Subcutaneous abdominal adipose tissue (tissue), 5 donors: ENCODE measurements at regions not wholly inside any gene's neighbourhood (a gene's known extent, or its start where the extent isn't known, plus 50 kb on each side); places are given as distances from the start of the nearest gene placed in this dataset.

Source experiments
- H3K27ac ChIP-seq: one replicate; pipeline ENCODE4 v1.7.0; 2013; ENCODE audit warnings: low read depth, mild to moderate bottlenecking, inconsistent platforms, low read length, moderate library complexity
- H3K27me3 ChIP-seq, 5 donors: one replicate each; pipeline ENCODE4 v1.7.0; 2013; ENCODE audit warnings: low read length in 5 of 5, inconsistent platforms in 1 of 5; ENCODE audit not compliant: control insufficient read depth in 5 of 5, insufficient read depth in 4 of 5
- H3K36me3 ChIP-seq, 5 donors: one replicate each; pipeline ENCODE4 v1.7.0; 2013; ENCODE audit warnings: low read length in 5 of 5; ENCODE audit not compliant: control insufficient read depth in 5 of 5, insufficient read depth in 5 of 5
- H3K4me1 ChIP-seq, 5 donors: one replicate each; pipeline ENCODE4 v1.7.0; 2013; ENCODE audit warnings: low read length in 5 of 5, mild to moderate bottlenecking in 3 of 5, moderate library complexity in 1 of 5; ENCODE audit not compliant: control insufficient read depth in 5 of 5, insufficient read depth in 5 of 5
- H3K4me3 ChIP-seq, 5 donors: one replicate each; pipeline ENCODE4 v1.7.0; 2013; ENCODE audit warnings: low read length in 5 of 5, low read depth in 1 of 5
- H3K9ac ChIP-seq, 5 donors: one replicate each; pipeline ENCODE4 v1.7.0; 2013; ENCODE audit warnings: low read length in 5 of 5, mild to moderate bottlenecking in 4 of 5, moderate library complexity in 3 of 5
- H3K9me3 ChIP-seq, 5 donors: one replicate each; pipeline ENCODE4 v1.7.0; 2013; ENCODE audit warnings: low read length in 5 of 5; ENCODE audit not compliant: control insufficient read depth in 5 of 5
- donor health status: healthy.
- donor health status: healthy.
- donor health status: healthy.
- donor health status: healthy.
- donor health status: healthy.

DNA sequence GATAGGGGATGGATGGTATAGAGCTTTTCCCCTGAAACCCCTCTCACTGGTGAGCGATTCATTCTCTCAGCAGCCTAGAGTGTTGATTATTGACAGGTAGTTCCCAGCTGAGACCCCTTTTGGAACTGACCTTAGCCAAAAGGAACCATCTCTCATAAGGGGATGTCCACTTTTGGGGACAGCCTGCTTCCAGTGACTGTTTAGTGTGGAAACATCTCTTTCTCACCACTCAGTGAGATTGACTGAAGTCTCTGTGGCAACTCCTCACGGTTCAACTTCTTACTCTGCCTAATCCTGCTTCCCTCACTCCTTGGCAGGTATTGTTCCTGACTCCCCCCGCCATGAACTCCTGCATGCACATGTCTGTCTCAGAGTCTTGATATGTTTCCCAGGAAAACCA lies 529.2 kb upstream of the ATP2B1 start:
- no peak overlapping the region for H3K27ac ChIP-seq
- H3K9ac ChIP-seq: no peak overlapping the region
- H3K4me3 ChIP-seq: no peak overlapping the region
- no peaks in the 10 kb centered on the region for H3K36me3 ChIP-seq
- no peaks in the 10 kb centered on the region for H3K27me3 ChIP-seq
- H3K9me3 ChIP-seq: no peaks in the 10 kb centered on the region
- H3K4me1 ChIP-seq: no peaks in the 10 kb centered on the region

DNA sequence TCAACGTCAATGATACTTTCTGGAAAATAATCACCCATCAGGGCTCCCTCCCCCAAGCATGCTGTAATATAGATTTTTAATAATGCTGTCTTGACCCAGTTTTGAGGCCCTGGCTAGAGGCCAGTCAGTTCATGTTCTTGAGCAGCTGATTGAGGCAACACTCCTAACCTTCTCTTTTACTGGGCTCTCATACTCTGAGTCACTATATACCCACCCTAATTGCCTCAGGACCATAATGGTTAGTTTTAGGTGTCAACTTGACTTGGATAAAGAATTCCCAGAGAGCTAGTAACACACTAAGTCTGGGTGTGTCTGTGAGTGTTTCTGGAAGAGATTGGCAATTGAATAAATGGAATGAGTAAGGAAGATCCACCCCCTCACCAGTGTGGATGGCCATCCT lies 527.0 kb upstream of the ATP2B1 start:
- Histone ChIP-seq H3K27ac (no peak overlapping the region), H3K9ac (no peak overlapping the region), H3K9me3 (no peaks in the 10 kb centered on the region), H3K4me1 (no peaks in the 10 kb centered on the region), H3K4me3 (no peak overlapping the region), H3K27me3 (no peaks in the 10 kb centered on the region), H3K36me3 (no peaks in the 10 kb centered on the region)

DNA sequence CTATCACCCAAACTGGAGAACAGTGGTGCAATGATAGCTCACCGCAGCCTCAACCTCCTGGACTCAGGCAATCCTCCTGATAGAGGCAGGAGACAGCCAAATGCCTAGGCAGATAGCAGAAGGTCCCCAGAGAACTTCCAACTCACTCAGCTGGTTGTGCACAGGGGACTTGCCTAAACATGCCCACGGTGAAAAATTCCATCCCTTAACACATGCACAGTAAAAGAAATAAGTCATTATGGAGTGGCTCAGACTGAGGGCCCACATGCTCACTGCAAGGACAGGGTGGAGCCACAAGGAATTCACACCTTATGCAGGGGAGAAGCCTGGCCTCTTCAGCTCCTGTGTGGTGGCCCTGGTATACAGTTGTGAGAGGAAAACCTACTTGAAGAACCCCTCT lies 525.8 kb upstream of the ATP2B1 start:
- H3K4me3 ChIP-seq: no peak overlapping the region
- H3K36me3 ChIP-seq: no peaks in the 10 kb centered on the region
- H3K9me3 ChIP-seq: no peaks in the 10 kb centered on the region
- H3K27ac ChIP-seq: no peak overlapping the region
- H3K4me1 ChIP-seq: no peaks in the 10 kb centered on the region
- no peak overlapping the region for H3K9ac ChIP-seq
- H3K27me3 ChIP-seq: no peaks in the 10 kb centered on the region

DNA sequence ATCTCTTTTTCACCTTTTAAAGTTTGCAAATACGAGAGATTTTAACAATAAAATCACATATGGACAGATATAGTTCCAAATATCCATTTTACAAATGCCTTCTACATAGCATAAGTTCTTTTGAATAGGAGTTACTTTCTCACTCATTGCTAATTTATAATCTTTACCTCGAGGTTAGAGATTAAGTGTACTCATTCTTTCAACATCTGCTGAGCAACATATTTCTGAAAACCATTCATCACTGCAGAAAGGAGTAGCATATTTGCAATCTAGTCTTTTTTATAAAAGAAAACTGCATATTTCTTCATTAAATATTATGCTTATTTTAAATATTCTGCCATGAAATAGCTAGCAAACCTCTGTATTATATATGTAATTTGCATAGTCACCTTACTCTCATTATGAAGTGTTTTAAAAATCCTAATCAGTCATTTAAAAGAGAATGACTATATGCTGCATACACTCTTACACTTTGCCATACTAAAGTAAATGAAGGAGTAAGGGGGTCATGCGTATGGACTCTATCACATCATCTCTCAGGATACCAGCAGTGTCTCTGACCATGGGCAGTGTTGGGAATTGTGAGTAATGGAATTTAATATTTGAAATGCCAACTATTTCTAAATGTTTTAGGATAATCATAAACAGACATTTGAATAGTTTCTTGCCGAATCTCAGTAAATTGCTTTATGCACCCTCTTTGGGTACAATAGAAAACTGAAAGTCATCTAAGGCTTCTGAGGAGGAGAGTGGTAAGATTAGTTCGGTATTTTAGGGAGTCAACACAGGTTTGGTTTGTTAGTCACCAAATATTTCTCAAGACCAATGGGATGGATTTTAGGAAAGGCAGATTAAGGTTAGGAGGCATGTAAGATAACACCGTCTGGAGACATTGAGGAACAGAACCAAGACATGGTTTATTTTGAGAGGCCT lies 524.8 kb upstream of the ATP2B1 start:
- Histone ChIP-seq H3K27ac (no peak overlapping the region), H3K4me3 (no peak overlapping the region)

DNA sequence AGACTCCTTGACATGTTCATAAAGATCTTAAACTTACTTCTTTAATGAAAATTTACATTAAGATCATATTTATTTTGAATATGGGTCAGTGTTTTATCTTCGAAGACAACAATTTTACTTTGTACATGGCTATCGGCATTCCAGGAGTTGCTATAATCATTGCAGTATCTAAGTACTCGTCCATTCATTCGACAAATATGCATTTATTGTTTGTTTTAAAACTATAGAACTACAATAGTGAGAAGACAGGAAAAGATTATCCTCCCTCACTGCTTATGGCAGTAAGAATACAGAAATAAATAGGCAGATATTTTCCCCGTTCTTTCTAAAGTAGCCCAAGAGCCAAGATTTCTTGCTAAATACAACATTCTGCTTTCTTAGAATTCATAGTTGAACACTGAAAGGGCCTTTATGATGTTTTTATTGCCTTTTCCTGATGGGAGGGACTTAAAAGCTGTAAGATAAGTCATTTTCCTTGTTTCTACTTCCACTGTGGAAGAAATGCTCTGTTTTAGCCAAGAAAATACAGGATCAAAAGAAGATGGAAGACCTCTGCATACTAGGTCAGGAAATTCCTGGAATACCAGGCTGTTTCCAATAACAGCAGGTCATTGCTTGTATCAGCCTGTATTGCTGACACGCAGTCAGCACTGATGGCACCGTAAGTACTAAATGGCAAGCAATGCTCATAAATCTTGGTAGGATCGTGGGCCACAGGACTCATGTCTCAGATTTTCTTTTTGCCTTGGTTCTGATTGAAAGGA lies 521.0 kb upstream of the ATP2B1 start:
- H3K4me1 ChIP-seq: no peaks in the 10 kb centered on the region
- no peak overlapping the region for H3K27ac ChIP-seq
- no peaks in the 10 kb centered on the region for H3K9me3 ChIP-seq
- no peak overlapping the region for H3K9ac ChIP-seq
- H3K27me3 ChIP-seq: no peaks in the 10 kb centered on the region
- H3K36me3 ChIP-seq: no peaks in the 10 kb centered on the region
- no peak overlapping the region for H3K4me3 ChIP-seq

More for the DNA sequence above, 524.8 kb upstream of the ATP2B1 start:
- no peaks in the 10 kb centered on the region for H3K36me3 ChIP-seq
- H3K27me3 ChIP-seq: no peaks in the 10 kb centered on the region
- no peaks in the 10 kb centered on the region for H3K4me1 ChIP-seq
- H3K9me3 ChIP-seq: no peaks in the 10 kb centered on the region
- H3K9ac ChIP-seq: no peak overlapping the region

DNA sequence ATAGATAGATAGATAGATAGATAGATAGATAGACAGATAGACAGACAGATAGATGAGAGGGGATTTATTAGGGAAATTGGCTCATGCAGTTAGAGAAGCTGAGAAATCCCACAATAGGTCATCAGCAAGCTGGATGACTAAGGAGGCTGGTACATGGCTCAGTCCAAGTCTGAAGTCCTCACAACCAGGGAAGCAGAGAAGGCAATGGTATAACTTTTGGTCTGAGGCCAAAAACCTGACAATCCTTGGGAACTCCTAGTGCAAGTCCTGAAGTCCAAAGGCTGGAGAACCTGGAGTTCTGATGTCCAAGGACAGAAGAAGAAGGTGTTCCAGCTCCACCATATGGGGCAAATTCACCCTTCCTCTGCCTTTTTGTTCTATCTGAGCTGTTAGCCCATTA lies 517.6 kb upstream of the ATP2B1 start:
- Histone ChIP-seq H3K9me3 (no peaks in the 10 kb centered on the region), H3K4me1 (no peaks in the 10 kb centered on the region), H3K36me3 (no peaks in the 10 kb centered on the region), H3K9ac (no peak overlapping the region), H3K27ac (no peak overlapping the region), H3K27me3 (no peaks in the 10 kb centered on the region), H3K4me3 (no peak overlapping the region)

DNA sequence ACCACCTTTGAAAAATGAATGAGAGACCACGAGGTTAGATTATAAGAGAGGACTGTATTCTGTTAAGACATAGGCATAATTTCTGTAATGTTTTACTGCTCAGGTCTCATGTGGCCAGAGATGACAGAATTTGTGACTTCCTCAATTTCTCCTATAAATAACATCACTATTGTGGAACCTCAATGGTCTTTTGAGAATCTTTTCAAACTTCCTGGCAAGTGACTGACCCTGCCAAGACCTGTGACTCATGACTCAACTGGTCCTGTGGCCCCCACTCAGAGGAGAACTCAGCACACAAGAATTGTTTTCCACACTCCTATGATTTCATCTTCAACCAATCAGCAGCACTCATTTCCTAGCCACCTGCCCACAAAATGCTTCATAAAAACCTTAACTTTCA lies 508.2 kb upstream of the ATP2B1 start:
- no peak overlapping the region for H3K27ac ChIP-seq
- H3K4me1 ChIP-seq: peaks cover 0 to 7% (median 0%) of the 10 kb centered on the region in 5 donors
- no peaks in the 10 kb centered on the region for H3K9me3 ChIP-seq
- no peaks in the 10 kb centered on the region for H3K36me3 ChIP-seq
- no peak overlapping the region for H3K4me3 ChIP-seq
- H3K9ac ChIP-seq: no peak overlapping the region
- no peaks in the 10 kb centered on the region for H3K27me3 ChIP-seq

DNA sequence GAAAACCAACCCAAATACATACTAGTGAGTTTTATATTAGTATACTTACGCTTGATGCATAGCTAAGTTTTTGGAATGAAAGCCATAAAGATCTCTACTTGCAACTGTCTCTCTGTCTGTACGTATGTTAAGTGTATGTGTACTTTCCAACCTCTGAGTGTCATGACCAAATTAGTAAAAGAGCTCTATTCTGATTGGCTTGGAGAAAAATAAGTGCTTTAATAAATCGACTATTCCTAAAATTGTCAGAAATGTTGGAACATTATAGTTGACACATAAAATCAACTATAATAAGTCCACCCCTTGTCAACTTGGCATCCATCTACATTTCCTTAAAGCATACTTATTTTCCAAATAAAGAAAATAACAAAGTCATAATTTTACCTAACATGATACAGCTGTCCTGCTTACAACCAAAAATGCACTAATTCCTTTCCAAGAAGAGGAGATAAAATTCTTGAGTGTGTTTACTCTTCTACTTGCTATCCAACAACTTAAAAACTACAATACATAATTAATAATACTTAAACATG lies 507.4 kb upstream of the ATP2B1 start:
- peaks cover 0 to 7% (median 0%) of the 10 kb centered on the region in 5 donors for H3K4me1 ChIP-seq
- H3K4me3 ChIP-seq: no peak overlapping the region
- H3K9ac ChIP-seq: no peak overlapping the region
- no peaks in the 10 kb centered on the region for H3K27me3 ChIP-seq
- H3K9me3 ChIP-seq: no peaks in the 10 kb centered on the region
- no peak overlapping the region for H3K27ac ChIP-seq
- H3K36me3 ChIP-seq: no peaks in the 10 kb centered on the region

DNA sequence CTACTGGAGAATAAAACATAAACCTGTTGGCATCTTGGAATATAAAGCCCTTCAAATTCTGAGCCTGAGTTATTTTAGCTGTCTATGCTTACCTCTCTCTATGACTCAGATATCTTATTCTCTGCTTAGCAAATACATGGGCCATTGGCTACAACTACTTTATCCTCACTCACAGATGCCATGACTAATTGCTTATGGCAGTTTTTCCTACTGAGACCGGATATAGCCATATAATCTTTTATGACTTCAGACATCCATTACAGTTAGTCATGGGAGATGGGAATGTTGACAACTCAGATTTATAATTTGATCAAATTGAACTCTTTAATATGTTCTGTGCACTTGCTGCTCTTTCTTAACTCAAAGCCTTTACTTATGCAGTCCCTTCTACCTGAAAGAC lies 502.4 kb upstream of the ATP2B1 start:
- no peaks in the 10 kb centered on the region for H3K4me1 ChIP-seq
- no peaks in the 10 kb centered on the region for H3K27me3 ChIP-seq
- H3K9ac ChIP-seq: no peak overlapping the region
- H3K9me3 ChIP-seq: peaks cover 0 to 10% (median 6%) of the 10 kb centered on the region in 5 donors
- H3K4me3 ChIP-seq: no peak overlapping the region
- no peaks in the 10 kb centered on the region for H3K36me3 ChIP-seq
- no peak overlapping the region for H3K27ac ChIP-seq

DNA sequence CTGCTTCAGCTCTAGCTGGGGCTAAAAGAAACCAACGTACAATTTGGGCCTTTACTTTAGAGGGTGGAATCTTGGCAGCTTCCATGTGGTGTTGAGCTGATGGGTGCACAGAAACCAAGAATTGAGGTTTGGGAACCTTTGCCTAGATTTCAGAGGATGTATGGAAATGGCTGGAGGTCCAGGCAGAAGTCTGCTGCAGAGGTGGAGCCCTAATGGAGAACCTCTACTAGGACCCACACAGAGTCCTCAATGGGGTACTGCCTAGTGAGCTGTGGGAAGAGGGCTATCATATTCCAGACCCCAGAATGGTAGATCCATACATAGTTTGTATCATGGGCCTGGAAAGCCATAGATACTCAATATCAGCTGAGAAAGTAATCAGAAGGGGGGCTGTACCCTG lies 500.4 kb upstream of the ATP2B1 start:
- H3K9ac ChIP-seq: no peak overlapping the region
- H3K4me3 ChIP-seq: no peak overlapping the region
- no peaks in the 10 kb centered on the region for H3K27me3 ChIP-seq
- no peak overlapping the region for H3K27ac ChIP-seq
- no peaks in the 10 kb centered on the region for H3K4me1 ChIP-seq
- no peaks in the 10 kb centered on the region for H3K36me3 ChIP-seq
- peaks cover 0 to 10% (median 6%) of the 10 kb centered on the region in 5 donors for H3K9me3 ChIP-seq
